WERI-Rb-1 (cell line): ENCODE measurements at regions not wholly inside any gene's neighbourhood (a gene's known extent, or its start where the extent isn't known, plus 50 kb on each side); places are given as distances from the start of the nearest gene placed in this dataset.

Source experiments
- DNase-seq: peaks from one replicate; pipeline ENCODE4 v3.0.0-alpha.2; 2020
- H3K27ac ChIP-seq: fragments of 250-450 bp; sonication (Bioruptor Pico); 2 replicates; pipeline ENCODE4 v1.5.1; 2020; ENCODE audit warnings: mild to moderate bottlenecking, moderate library complexity
- H3K27me3 ChIP-seq: fragments of 250-450 bp; sonication (Bioruptor Pico); 2 replicates; pipeline ENCODE4 v1.5.1; 2021; ENCODE audit warnings: mild to moderate bottlenecking, low read depth, moderate library complexity; ENCODE audit not compliant: insufficient read depth, severe bottlenecking
- H3K36me3 ChIP-seq: fragments of 250-450 bp; sonication (Bioruptor Pico); 2 replicates; pipeline ENCODE4 v1.5.1; 2020; ENCODE audit warnings: mild to moderate bottlenecking, moderate library complexity
- H3K4me3 ChIP-seq: 2 replicates; pipeline ENCODE4 v1.5.1; 2011; ENCODE audit warnings: low read depth, mild to moderate bottlenecking, control low read depth, low read length
- H3K9me3 ChIP-seq: fragments of 250-450 bp; sonication (Bioruptor Pico); 2 replicates; pipeline ENCODE4 v1.5.1; 2021; ENCODE audit warnings: mild to moderate bottlenecking, moderate library complexity; ENCODE audit not compliant: severe bottlenecking
- CTCF ChIP-seq: IDR thresholded peaks from 2 replicates; pipeline ENCODE4 v1.5.1; 2011; ENCODE audit warnings: low read depth, mild to moderate bottlenecking, control low read depth, inconsistent platforms, low read length

- TF ChIP-seq CTCF: no peak
- Histone ChIP-seq H3K27ac (no peak overlapping the region), H3K36me3 (no peaks in the 10 kb centered on the region), H3K27me3 (no peaks in the 10 kb centered on the region), H3K9me3 (no peaks in the 10 kb centered on the region), H3K4me3 (no peak overlapping the region)
- no peak for DNase-seq
Observed at GRCh38 chr11:97754976-97755375, 1265.8 kb upstream of the CNTN5 start.

GRCh38 chr11:97756571-97757335 lies 1264.0 kb upstream of the CNTN5 start:
- H3K27ac ChIP-seq: no peak overlapping the region
- no peak overlapping the region for H3K4me3 ChIP-seq
- H3K9me3 ChIP-seq: no peaks in the 10 kb centered on the region
- no peak for DNase-seq
- no peak for TF ChIP-seq CTCF
- no peaks in the 10 kb centered on the region for H3K36me3 ChIP-seq
- no peaks in the 10 kb centered on the region for H3K27me3 ChIP-seq

- no peak for DNase-seq
- H3K27me3 ChIP-seq: no peaks in the 10 kb centered on the region
- no peak overlapping the region for H3K4me3 ChIP-seq
- no peaks in the 10 kb centered on the region for H3K9me3 ChIP-seq
- no peak for TF ChIP-seq CTCF
- no peak overlapping the region for H3K27ac ChIP-seq
- H3K36me3 ChIP-seq: no peaks in the 10 kb centered on the region
Observed at GRCh38 chr11:97761175-97761574, 1259.6 kb upstream of the CNTN5 start.

- no peak for DNase-seq
- Histone ChIP-seq H3K9me3 (no peaks in the 10 kb centered on the region), H3K36me3 (no peaks in the 10 kb centered on the region), H3K4me3 (no peak overlapping the region), H3K27ac (no peak overlapping the region), H3K27me3 (no peaks in the 10 kb centered on the region)
- TF ChIP-seq CTCF: no peak
Observed at GRCh38 chr11:97764193-97764592, 1256.6 kb upstream of the CNTN5 start.

GRCh38 chr11:97764605-97765004 lies 1256.1 kb upstream of the CNTN5 start:
- Histone ChIP-seq H3K9me3 (no peaks in the 10 kb centered on the region), H3K36me3 (no peaks in the 10 kb centered on the region), H3K27ac (no peak overlapping the region), H3K27me3 (no peaks in the 10 kb centered on the region), H3K4me3 (no peak overlapping the region)
- DNase-seq: no peak
- TF ChIP-seq CTCF: no peak

- Histone ChIP-seq H3K9me3 (no peaks in the 10 kb centered on the region), H3K27me3 (no peaks in the 10 kb centered on the region), H3K36me3 (no peaks in the 10 kb centered on the region), H3K4me3 (no peak overlapping the region), H3K27ac (no peak overlapping the region)
- no peak for DNase-seq
- TF ChIP-seq CTCF: no peak
Observed at GRCh38 chr11:97770570-97770969, 1250.2 kb upstream of the CNTN5 start.
